GM18498 (cell line): ENCODE measurements at regions not wholly inside any gene's neighbourhood (a gene's known extent, or its start where the extent isn't known, plus 50 kb on each side); places are given as distances from the start of the nearest gene placed in this dataset.

ENCODE experiments used
- ATAC-seq: cut with Tn5 transposase; IDR thresholded peaks from one replicate; pipeline ENCODE4 v1.9.1; 2021; ENCODE audit warnings: mild to moderate bottlenecking, moderate library complexity; ENCODE audit not compliant: unreplicated experiment

- no peak for ATAC-seq
Observed at GRCh38 chr11:127223026-127223425, 222.5 kb upstream of the KIRREL3 start.

- no peak for ATAC-seq
Observed at GRCh38 chr11:127219704-127220103, 219.1 kb upstream of the KIRREL3 start.

GRCh38 chr11:127218275-127218608 lies 217.7 kb upstream of the KIRREL3 start:
- ATAC-seq = no peak

- ATAC-seq = no peak
Observed at GRCh38 chr11:127217452-127218274, 217.1 kb upstream of the KIRREL3 start.

- ATAC-seq = no peak
Observed at GRCh38 chr11:127205688-127206217, 205.2 kb upstream of the KIRREL3 start.

- ATAC-seq = no peak
Observed at GRCh38 chr11:127203490-127203889, 202.9 kb upstream of the KIRREL3 start.

- no peak for ATAC-seq
Observed at GRCh38 chr11:127202105-127202504, 201.5 kb upstream of the KIRREL3 start.

- ATAC-seq = no peak
Observed at GRCh38 chr11:127199306-127199801, 198.8 kb upstream of the KIRREL3 start.

- no peak for ATAC-seq
Observed at GRCh38 chr11:127195501-127196120, 195.0 kb upstream of the KIRREL3 start.

- no peak for ATAC-seq
Observed at GRCh38 chr11:127194521-127194920, 194.0 kb upstream of the KIRREL3 start.

GRCh38 chr11:127193950-127194349 lies 193.4 kb upstream of the KIRREL3 start:
- ATAC-seq = no peak

- ATAC-seq = no peak
Observed at GRCh38 chr11:127191689-127192088, 191.1 kb upstream of the KIRREL3 start.

- ATAC-seq = no peak
Observed at GRCh38 chr11:127191261-127191660, 190.7 kb upstream of the KIRREL3 start.

GRCh38 chr11:127182586-127183203 lies 182.1 kb upstream of the KIRREL3 start:
- ATAC-seq = no peak

- no peak for ATAC-seq
Observed at GRCh38 chr11:127157225-127157624, 156.7 kb upstream of the KIRREL3 start.

- ATAC-seq = no peak
Observed at GRCh38 chr11:127149410-127149809, 148.8 kb upstream of the KIRREL3 start.

- ATAC-seq = no peak
Observed at GRCh38 chr11:127143251-127143650, 142.7 kb upstream of the KIRREL3 start.

- no peak for ATAC-seq
Observed at GRCh38 chr11:127138613-127139012, 138.0 kb upstream of the KIRREL3 start.

GRCh38 chr11:127137771-127138280 lies 137.3 kb upstream of the KIRREL3 start:
- no peak for ATAC-seq

- no peak for ATAC-seq
Observed at GRCh38 chr11:127136438-127136837, 135.9 kb upstream of the KIRREL3 start.

- ATAC-seq = no peak
Observed at GRCh38 chr11:127135256-127135655, 134.7 kb upstream of the KIRREL3 start.
